Dedifferentiated amniotic fluid mesenchymal stem cell (primary cell): ENCODE measurements at regions not wholly inside any gene's neighbourhood (a gene's known extent, or its start where the extent isn't known, plus 50 kb on each side); places are given as distances from the start of the nearest gene placed in this dataset.
"Not testable (repeated sequence)": the region's sequence is repeated elsewhere in the genome, so short reads cannot be mapped to it uniquely, and the experiment has no call there.

Source experiments
- DNase-seq: peaks from one replicate; pipeline ENCODE4 v3.0.0-alpha.2; 2016; ENCODE audit errors: extremely low spot score

- no peak for DNase-seq
Measured at GRCh38 chr3:127520993-127521392, 69.5 kb downstream of the TPRA1 start.

GRCh38 chr3:127518456-127519081 is 72.0 kb downstream of the TPRA1 start:
- no peak for DNase-seq

- DNase-seq, result no peak
Measured at GRCh38 chr3:127512256-127512655, 78.3 kb downstream of the TPRA1 start.

- DNase-seq, result no peak
Measured at GRCh38 chr3:127501177-127501576, 89.4 kb downstream of the TPRA1 start.

- no peak for DNase-seq
Measured at GRCh38 chr3:127497676-127498075, 92.9 kb downstream of the TPRA1 start.

- DNase-seq, result no peak
Measured at GRCh38 chr3:127497166-127497565, 93.4 kb downstream of the TPRA1 start.

GRCh38 chr3:127495821-127496655 is 94.5 kb downstream of the TPRA1 start:
- DNase-seq, result no peak

GRCh38 chr3:127493924-127494646 is 96.4 kb downstream of the TPRA1 start:
- DNase-seq, result no peak

GRCh38 chr3:127492426-127492825 is 98.1 kb downstream of the TPRA1 start:
- no peak for DNase-seq

- DNase-seq, result no peak
Measured at GRCh38 chr3:127491909-127492308, 98.6 kb downstream of the TPRA1 start.

GRCh38 chr3:127491323-127491722 is 99.2 kb downstream of the TPRA1 start:
- DNase-seq, result no peak

- not testable (repeated sequence) for DNase-seq
Measured at GRCh38 chr3:127491024-127491305, 99.6 kb downstream of the TPRA1 start.

- no peak for DNase-seq
Measured at GRCh38 chr3:127490271-127491023, 100.1 kb downstream of the TPRA1 start.

GRCh38 chr3:127489357-127489756 is 101.2 kb downstream of the TPRA1 start:
- no peak for DNase-seq

GRCh38 chr3:127488740-127489139 is 101.8 kb downstream of the TPRA1 start:
- no peak for DNase-seq

GRCh38 chr3:127488141-127488672 is 102.3 kb downstream of the TPRA1 start:
- no peak for DNase-seq

GRCh38 chr3:127487196-127487595 is 103.3 kb downstream of the TPRA1 start:
- DNase-seq, result no peak

- DNase-seq, result no peak
Measured at GRCh38 chr3:127486321-127486944, 104.1 kb downstream of the TPRA1 start.

- no peak for DNase-seq
Measured at GRCh38 chr3:127485396-127486170, 105.0 kb downstream of the TPRA1 start.

GRCh38 chr3:127484601-127485388 is 105.7 kb downstream of the TPRA1 start:
- no peak for DNase-seq
